ENCODE measurements at regions not wholly inside any gene's neighbourhood (a gene's known extent, or its start where the extent isn't known, plus 50 kb on each side); places are given as distances from the start of the nearest gene placed in this dataset.

DNA sequence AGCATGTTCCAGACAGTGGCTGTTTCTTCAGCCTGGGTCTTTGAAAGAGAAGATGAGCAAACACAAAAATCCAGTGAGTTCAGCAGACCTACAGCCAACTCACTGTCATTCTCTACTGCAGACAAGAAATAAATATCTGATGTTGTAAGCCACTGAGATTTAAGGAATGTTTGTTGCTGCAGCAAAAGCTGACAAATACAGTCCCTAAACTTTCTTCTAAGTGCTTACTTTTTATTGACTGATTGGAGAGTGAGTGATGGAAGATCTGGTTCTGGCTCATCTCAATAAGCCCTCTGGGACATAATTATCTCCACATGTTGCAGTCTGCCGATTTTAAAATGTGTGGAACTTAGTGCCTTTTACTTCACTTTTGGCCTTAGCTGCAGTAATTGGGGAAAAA lies 69.9 kb upstream of the LMNB1 start:
- Histone ChIP-seq H3K36me3 (no peaks in the 10 kb centered on the region), H3K27me3 (no peaks in the 10 kb centered on the region), H3K27ac (no peak overlapping the region), H3K4me3 (no peak overlapping the region), H3K9me3 (no peaks in the 10 kb centered on the region), H3K4me1 (no peaks in the 10 kb centered on the region)
- TF ChIP-seq, protein P1, sequence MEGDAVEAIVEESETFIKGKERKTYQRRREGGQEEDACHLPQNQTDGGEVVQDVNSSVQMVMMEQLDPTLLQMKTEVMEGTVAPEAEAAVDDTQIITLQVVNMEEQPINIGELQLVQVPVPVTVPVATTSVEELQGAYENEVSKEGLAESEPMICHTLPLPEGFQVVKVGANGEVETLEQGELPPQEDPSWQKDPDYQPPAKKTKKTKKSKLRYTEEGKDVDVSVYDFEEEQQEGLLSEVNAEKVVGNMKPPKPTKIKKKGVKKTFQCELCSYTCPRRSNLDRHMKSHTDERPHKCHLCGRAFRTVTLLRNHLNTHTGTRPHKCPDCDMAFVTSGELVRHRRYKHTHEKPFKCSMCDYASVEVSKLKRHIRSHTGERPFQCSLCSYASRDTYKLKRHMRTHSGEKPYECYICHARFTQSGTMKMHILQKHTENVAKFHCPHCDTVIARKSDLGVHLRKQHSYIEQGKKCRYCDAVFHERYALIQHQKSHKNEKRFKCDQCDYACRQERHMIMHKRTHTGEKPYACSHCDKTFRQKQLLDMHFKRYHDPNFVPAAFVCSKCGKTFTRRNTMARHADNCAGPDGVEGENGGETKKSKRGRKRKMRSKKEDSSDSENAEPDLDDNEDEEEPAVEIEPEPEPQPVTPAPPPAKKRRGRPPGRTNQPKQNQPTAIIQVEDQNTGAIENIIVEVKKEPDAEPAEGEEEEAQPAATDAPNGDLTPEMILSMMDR (IDR thresholded peaks at IDR 0.05) = no peak
- no peak for DNase-seq
- no peak for ATAC-seq
- intact Hi-C loops (cut with DNase I) = no loop called here

DNA sequence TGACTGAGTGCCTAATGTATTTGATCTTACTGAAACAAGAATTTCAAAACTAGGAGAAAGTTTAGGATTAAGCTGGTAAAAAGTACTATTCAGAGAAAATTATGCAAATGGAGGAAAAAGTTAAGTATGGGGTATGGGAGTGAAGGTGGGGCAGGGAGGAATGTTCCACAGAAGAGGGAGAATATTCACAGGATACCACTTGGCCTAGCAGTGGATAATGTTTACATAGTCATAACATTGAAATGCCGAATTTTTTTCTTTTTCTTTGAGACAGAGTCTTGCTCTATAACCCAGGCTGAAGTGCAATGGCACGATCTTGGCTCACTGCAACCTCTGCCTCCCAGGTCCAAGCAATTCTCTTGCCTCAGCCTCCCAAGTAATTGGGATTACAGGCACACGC lies 61.2 kb upstream of the LMNB1 start:
- intact Hi-C loops (cut with DNase I) = no loop called here
- Histone ChIP-seq H3K27me3 (no peaks in the 10 kb centered on the region), H3K9me3 (no peaks in the 10 kb centered on the region), H3K4me1 (peaks cover 0 to 12% of the 10 kb centered on the region in 2 donors), H3K27ac (no peak overlapping the region), H3K4me3 (no peak overlapping the region), H3K36me3 (no peaks in the 10 kb centered on the region)
- TF ChIP-seq, protein P1 (IDR thresholded peaks at IDR 0.05) = no peak
- DNase-seq (no peak), ATAC-seq (no peak)

- Histone ChIP-seq H3K36me3 (no peaks in the 10 kb centered on the region), H3K4me1 (peaks cover 0 to 12% of the 10 kb centered on the region in 2 donors), H3K9me3 (no peaks in the 10 kb centered on the region), H3K4me3 (no peak overlapping the region), H3K27ac (no peak overlapping the region), H3K27me3 (no peaks in the 10 kb centered on the region)
- intact Hi-C loops (cut with DNase I) = no loop called here
- DNase-seq (no peak), ATAC-seq (no peak)
- TF ChIP-seq, protein P1 (IDR thresholded peaks at IDR 0.05) = no peak
These were observed 60.1 kb upstream of the LMNB1 start for GRCh38 chr5:126716861-126717260.

- ATAC-seq = no peak
These were observed 58.6 kb upstream of the LMNB1 start for GRCh38 chr5:126718236-126718868.

GRCh38 chr5:126720369-126720768 lies 56.6 kb upstream of the LMNB1 start:
- DNase-seq (no peak), ATAC-seq (no peak)
- no peak overlapping the region for H3K4me3 ChIP-seq
- no peaks in the 10 kb centered on the region for H3K9me3 ChIP-seq
- H3K27ac ChIP-seq = no peak overlapping the region
- TF ChIP-seq, protein P1 (IDR thresholded peaks at IDR 0.05) = no peak
- no peaks in the 10 kb centered on the region for H3K27me3 ChIP-seq
- H3K36me3 ChIP-seq = no peaks in the 10 kb centered on the region
- no peaks in the 10 kb centered on the region for H3K4me1 ChIP-seq
- intact Hi-C loops (cut with DNase I) = no loop called here

More at GRCh38 chr5:126718236-126718868, 58.6 kb upstream of the LMNB1 start:
- no peak for DNase-seq
- peaks cover 0 to 4% of the 10 kb centered on the region in 2 donors for H3K4me1 ChIP-seq
- H3K9me3 ChIP-seq = no peaks in the 10 kb centered on the region
- H3K4me3 ChIP-seq = no peak overlapping the region
- H3K27ac ChIP-seq = no peak overlapping the region
- H3K27me3 ChIP-seq = no peaks in the 10 kb centered on the region
- no peaks in the 10 kb centered on the region for H3K36me3 ChIP-seq
- TF ChIP-seq, protein P1 (IDR thresholded peaks at IDR 0.05) = no peak
- intact Hi-C loops (cut with DNase I) = no loop called here

Measured in left lung (tissue), 4 donors.